ENCODE measurements at regions not wholly inside any gene's neighbourhood (a gene's known extent, or its start where the extent isn't known, plus 50 kb on each side); places are given as distances from the start of the nearest gene placed in this dataset.

DNA sequence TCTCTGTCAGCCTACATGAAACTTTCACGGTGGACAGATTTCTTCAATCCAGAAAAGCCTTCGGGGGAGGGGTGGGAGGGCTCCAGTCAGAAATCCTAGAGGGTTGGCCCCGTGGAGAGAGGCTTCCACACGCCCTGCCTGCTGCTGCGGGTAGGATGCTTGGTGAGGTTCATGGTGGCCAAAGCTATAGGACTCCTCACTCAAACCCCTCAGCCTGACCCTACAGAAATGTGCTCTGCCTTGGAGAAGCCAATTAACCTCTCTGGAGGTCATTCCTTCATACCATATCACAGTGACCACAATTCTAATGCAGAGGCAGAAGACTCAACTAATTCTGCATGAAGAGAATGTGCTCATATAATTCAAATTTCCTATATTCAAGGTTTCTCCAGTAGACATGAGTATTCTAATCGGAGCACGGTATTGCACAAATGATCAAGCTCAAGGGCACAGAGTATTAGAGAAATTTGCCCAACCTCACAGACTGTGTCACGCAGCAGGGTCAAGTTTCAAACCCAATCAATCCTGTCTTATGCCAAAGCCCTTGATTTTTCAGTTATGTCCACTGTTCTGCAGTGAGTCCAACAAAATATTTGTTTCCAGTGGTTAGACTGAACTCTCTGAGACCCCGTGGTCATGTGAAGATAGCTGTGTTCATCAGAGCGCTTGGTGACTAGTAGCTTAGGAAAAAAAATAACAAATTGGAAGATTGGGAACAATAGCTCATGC, 104.8 kb downstream of the TOMM20 start:
- H3K4me2 ChIP-seq (replicated peaks; ENCODE audit: extremely low read depth, low read length, poor library complexity, severe bottlenecking), result no peak overlapping the region
- WGBS (ENCODE audit: insufficient coverage), result 78% methylated on average over 5 of the region's 10 CpGs

DNA sequence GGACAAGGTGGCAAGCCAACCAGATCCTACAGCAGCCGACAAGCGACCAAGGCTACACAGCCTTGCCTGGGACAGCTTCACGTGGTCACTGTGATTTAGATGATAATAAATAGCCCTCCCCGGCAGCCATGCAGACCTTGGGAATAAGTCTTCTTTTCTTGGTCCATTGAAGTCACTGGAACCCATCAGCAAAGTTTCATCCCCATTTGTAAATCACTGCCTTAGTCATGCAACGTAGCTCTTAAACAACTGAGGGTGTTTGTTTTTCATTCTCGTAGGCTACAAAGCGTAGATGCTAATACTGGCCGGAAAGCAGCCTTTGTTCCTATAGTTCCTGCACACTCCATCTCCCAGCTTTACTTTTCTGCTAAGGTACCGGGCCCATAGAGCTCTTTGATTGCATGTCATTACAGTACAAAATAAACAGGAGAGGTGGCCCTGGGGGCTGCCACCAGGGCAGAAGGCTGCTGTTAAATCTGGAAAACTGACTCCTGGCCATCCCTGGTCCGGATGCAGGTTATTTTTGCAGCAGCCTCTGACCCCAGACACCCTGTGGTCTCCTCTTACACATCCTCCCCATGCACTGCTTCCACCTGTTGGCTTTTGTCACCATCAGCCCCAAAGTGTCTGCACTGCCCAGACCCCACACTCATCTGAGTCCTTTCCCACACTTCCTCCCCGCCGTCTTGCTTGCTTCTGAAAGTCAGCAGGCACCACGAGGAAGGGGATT, 105.5 kb downstream of the TOMM20 start:
- Histone ChIP-seq H4K20me1 (ENCODE audit: insufficient read depth, low read length) (no peaks in the 10 kb centered on the region), H3K9ac (ENCODE audit: insufficient read depth, low read length, poor library complexity, severe bottlenecking) (no peak overlapping the region), H3K79me2 (ENCODE audit: insufficient read depth, low read length) (no peaks in the 10 kb centered on the region), H3K4me3 (replicated peaks in 1 of 3; ENCODE audit: low read depth in 2 of 3, low read length in 3 of 3) (no peak overlapping the region), H2AFZ (ENCODE audit: insufficient read depth, low read depth, low read length, poor library complexity, severe bottlenecking) (no peak overlapping the region), H3K36me3 (replicated peaks in 1 of 2; ENCODE audit: control insufficient read depth in 1 of 2, insufficient read depth in 2 of 2, low read length in 2 of 2) (no peaks in the 10 kb centered on the region), H3K4me1 (ENCODE audit: control insufficient read depth in 1 of 2, insufficient read depth in 2 of 2, low read length in 2 of 2) (peaks cover 0 to under 1% of the 10 kb centered on the region in 2 donors), H3K27me3 (ENCODE audit: control insufficient read depth in 2 of 2, insufficient read depth in 2 of 2, low read length in 2 of 2) (no peaks in the 10 kb centered on the region), H3K4me2 (replicated peaks; ENCODE audit: extremely low read depth, low read length, poor library complexity, severe bottlenecking) (no peak overlapping the region), H3K9me3 (replicated peaks in 1 of 2; ENCODE audit: control insufficient read depth in 1 of 2, insufficient read depth in 1 of 2, low read length in 2 of 2) (peaks cover 0 to 10% of the 10 kb centered on the region in 2 donors), H3K27ac (ENCODE audit: low read depth in 1 of 2, low read length in 2 of 2) (no peak overlapping the region)
- Mint-ChIP-seq H3K9me3 (peaks cover 2 to 12% (median 6%) of the 10 kb centered on the region in 7 donors), H3K36me3 (peaks cover 0 to 2% of the 10 kb centered on the region in 2 donors), H3K27ac (peak overlapping the region in 1 of 7 donors; percentile 17), H3K27me3 (ENCODE audit: low read depth in 3 of 3) (peaks cover 0 to 3% (median 2%) of the 10 kb centered on the region in 3 donors), H3K4me1 (peaks cover 12% of the 10 kb centered on the region), H3K4me3 (no peak overlapping the region)
- intact Hi-C loops (cut with micrococcal nuclease), result no loop called here
- TF ChIP-seq, protein P1, sequence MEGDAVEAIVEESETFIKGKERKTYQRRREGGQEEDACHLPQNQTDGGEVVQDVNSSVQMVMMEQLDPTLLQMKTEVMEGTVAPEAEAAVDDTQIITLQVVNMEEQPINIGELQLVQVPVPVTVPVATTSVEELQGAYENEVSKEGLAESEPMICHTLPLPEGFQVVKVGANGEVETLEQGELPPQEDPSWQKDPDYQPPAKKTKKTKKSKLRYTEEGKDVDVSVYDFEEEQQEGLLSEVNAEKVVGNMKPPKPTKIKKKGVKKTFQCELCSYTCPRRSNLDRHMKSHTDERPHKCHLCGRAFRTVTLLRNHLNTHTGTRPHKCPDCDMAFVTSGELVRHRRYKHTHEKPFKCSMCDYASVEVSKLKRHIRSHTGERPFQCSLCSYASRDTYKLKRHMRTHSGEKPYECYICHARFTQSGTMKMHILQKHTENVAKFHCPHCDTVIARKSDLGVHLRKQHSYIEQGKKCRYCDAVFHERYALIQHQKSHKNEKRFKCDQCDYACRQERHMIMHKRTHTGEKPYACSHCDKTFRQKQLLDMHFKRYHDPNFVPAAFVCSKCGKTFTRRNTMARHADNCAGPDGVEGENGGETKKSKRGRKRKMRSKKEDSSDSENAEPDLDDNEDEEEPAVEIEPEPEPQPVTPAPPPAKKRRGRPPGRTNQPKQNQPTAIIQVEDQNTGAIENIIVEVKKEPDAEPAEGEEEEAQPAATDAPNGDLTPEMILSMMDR (IDR thresholded peaks at IDR 0.05), result no peak
- peak in 1 of 3 donors; percentile 37 for DNase-seq
- 75% methylated on average over 12 of the region's 13 CpGs for WGBS (ENCODE audit: insufficient coverage)

More for the DNA sequence above, 104.8 kb downstream of the TOMM20 start:
- no peak overlapping the region for H3K9ac ChIP-seq (ENCODE audit: insufficient read depth, low read length, poor library complexity, severe bottlenecking)
- intact Hi-C loops (cut with micrococcal nuclease), result no loop called here
- no peak for DNase-seq
- H3K4me3 ChIP-seq (replicated peaks in 1 of 3; ENCODE audit: low read depth in 2 of 3, low read length in 3 of 3), result no peak overlapping the region
- H3K36me3 ChIP-seq (replicated peaks in 1 of 2; ENCODE audit: control insufficient read depth in 1 of 2, insufficient read depth in 2 of 2, low read length in 2 of 2), result no peaks in the 10 kb centered on the region
- Mint-ChIP-seq H3K4me1 (peaks cover 12% of the 10 kb centered on the region), H3K27ac (no peak overlapping the region), H3K4me3 (no peak overlapping the region), H3K27me3 (ENCODE audit: low read depth in 3 of 3) (peaks cover 0 to 3% (median 2%) of the 10 kb centered on the region in 3 donors), H3K9me3 (peaks cover 2 to 9% (median 5%) of the 10 kb centered on the region in 7 donors), H3K36me3 (peaks cover 0 to 2% of the 10 kb centered on the region in 2 donors)
- H4K20me1 ChIP-seq (ENCODE audit: insufficient read depth, low read length), result no peaks in the 10 kb centered on the region
- H3K9me3 ChIP-seq (replicated peaks in 1 of 2; ENCODE audit: control insufficient read depth in 1 of 2, insufficient read depth in 1 of 2, low read length in 2 of 2), result peaks cover 0 to 9% of the 10 kb centered on the region in 2 donors
- H3K79me2 ChIP-seq (ENCODE audit: insufficient read depth, low read length), result no peaks in the 10 kb centered on the region
- H3K27ac ChIP-seq (ENCODE audit: low read depth in 1 of 2, low read length in 2 of 2), result no peak overlapping the region
- TF ChIP-seq, protein P1 (IDR thresholded peaks at IDR 0.05), result no peak
- no peak overlapping the region for H2AFZ ChIP-seq (ENCODE audit: insufficient read depth, low read depth, low read length, poor library complexity, severe bottlenecking)
- no peaks in the 10 kb centered on the region for H3K27me3 ChIP-seq (ENCODE audit: control insufficient read depth in 2 of 2, insufficient read depth in 2 of 2, low read length in 2 of 2)
- H3K4me1 ChIP-seq (ENCODE audit: control insufficient read depth in 1 of 2, insufficient read depth in 2 of 2, low read length in 2 of 2), result no peaks in the 10 kb centered on the region

Data from CD14-positive monocyte (primary cell).